ENCODE measurements at regions not wholly inside any gene's neighbourhood (a gene's known extent, or its start where the extent isn't known, plus 50 kb on each side); places are given as distances from the start of the nearest gene placed in this dataset.

- no peak for TF ChIP-seq CTCF (optimal IDR thresholded peaks at IDR 0.05 in 1 of 3, IDR thresholded peaks at IDR 0.05 in 1 of 3, conservative IDR thresholded peaks at IDR 0.05 in 1 of 3; ENCODE audit: extremely low read depth in 1 of 3, insufficient read depth in 2 of 3, low read length in 3 of 3)
- no peak for TF ChIP-seq EZH2 (IDR thresholded peaks at IDR 0.05; ENCODE audit: low read length)
Observed at GRCh38 chr11:23859087-23859486, 637.8 kb upstream of the LUZP2 start.
